ENCODE measurements at regions not wholly inside any gene's neighbourhood (a gene's known extent, or its start where the extent isn't known, plus 50 kb on each side); places are given as distances from the start of the nearest gene placed in this dataset.

DNA sequence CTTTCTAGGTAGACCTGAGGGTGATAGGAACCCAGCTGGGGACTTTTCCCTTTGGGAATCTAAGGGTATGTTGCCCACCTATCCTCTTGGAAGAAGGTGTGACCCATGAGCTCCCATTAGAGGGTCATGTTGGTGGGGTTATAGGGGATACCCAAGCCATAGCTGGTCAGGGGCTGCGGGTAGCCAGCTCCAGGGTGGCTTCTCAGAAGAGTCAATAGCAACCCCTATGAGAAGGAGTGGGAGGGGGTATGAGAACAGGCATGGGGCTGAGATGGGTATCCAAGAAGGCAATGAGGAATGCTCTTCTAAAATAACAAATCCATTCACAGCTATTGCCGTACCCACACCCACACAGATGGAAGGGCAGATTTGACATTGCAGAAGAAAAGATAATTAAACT, 217.8 kb downstream of the UACA start:
- TF ChIP-seq POLR2A (IDR thresholded peaks at IDR 0.05) = no peak
- TF ChIP-seq EP300 (IDR thresholded peaks at IDR 0.05) = no peak

Data from stomach (tissue), 4 donors.